ENCODE measurements at regions not wholly inside any gene's neighbourhood (a gene's known extent, or its start where the extent isn't known, plus 50 kb on each side); places are given as distances from the start of the nearest gene placed in this dataset.
"Not testable (repeated sequence)": the region's sequence is repeated elsewhere in the genome, so short reads cannot be mapped to it uniquely, and the experiment has no call there.

- DNase-seq: no peak
- H3K4me1 ChIP-seq: no peaks in the 10 kb centered on the region
- H3K27ac ChIP-seq: no peak overlapping the region
- no peaks in the 10 kb centered on the region for H3K27me3 ChIP-seq
- intact Hi-C loops (cut with DNase I): no loop called here
- no peak overlapping the region for H3K4me3 ChIP-seq
- H3K9ac ChIP-seq (ENCODE audit: low read depth in 2 of 2, low read length in 2 of 2): no peak overlapping the region
- TF ChIP-seq CTCF (IDR thresholded peaks at IDR 0.05): no peak
- H3K9me3 ChIP-seq: no peaks in the 10 kb centered on the region
- no peaks in the 10 kb centered on the region for H3K36me3 ChIP-seq
Observed at GRCh38 chr7:124618871-124619270, 146.7 kb downstream of the GPR37 start.

GRCh38 chr7:124618051-124618450 lies 147.5 kb downstream of the GPR37 start:
- H3K9ac ChIP-seq (ENCODE audit: low read depth in 2 of 2, low read length in 2 of 2); DNase-seq; intact Hi-C loops (cut with DNase I); H3K27ac ChIP-seq; H3K9me3 ChIP-seq; H3K36me3 ChIP-seq; H3K4me1 ChIP-seq; H3K27me3 ChIP-seq; H3K4me3 ChIP-seq: not testable (repeated sequence)

GRCh38 chr7:124603066-124603465 lies 162.5 kb downstream of the GPR37 start:
- Histone ChIP-seq H3K36me3 (no peaks in the 10 kb centered on the region), H3K4me3 (no peak overlapping the region), H3K27me3 (no peaks in the 10 kb centered on the region), H3K27ac (no peak overlapping the region), H3K9me3 (no peaks in the 10 kb centered on the region), H3K4me1 (no peaks in the 10 kb centered on the region), H3K9ac (ENCODE audit: low read depth in 2 of 2, low read length in 2 of 2) (no peak overlapping the region)
- TF ChIP-seq CTCF (IDR thresholded peaks at IDR 0.05): no peak
- intact Hi-C loops (cut with DNase I): no loop called here
- DNase-seq: no peak

- DNase-seq: no peak
- H3K4me3 ChIP-seq: no peak overlapping the region
- H3K9me3 ChIP-seq: no peaks in the 10 kb centered on the region
- H3K27ac ChIP-seq: no peak overlapping the region
- H3K9ac ChIP-seq (ENCODE audit: low read depth in 2 of 2, low read length in 2 of 2): no peak overlapping the region
- TF ChIP-seq CTCF (IDR thresholded peaks at IDR 0.05): no peak
- H3K27me3 ChIP-seq: no peaks in the 10 kb centered on the region
- no peaks in the 10 kb centered on the region for H3K36me3 ChIP-seq
- H3K4me1 ChIP-seq: no peaks in the 10 kb centered on the region
- intact Hi-C loops (cut with DNase I): no loop called here
Observed at GRCh38 chr7:124597509-124597908, 168.1 kb downstream of the GPR37 start.

- DNase-seq: no peak
- H3K4me1 ChIP-seq: no peaks in the 10 kb centered on the region
- no peak overlapping the region for H3K27ac ChIP-seq
- H3K4me3 ChIP-seq: no peak overlapping the region
- H3K36me3 ChIP-seq: no peaks in the 10 kb centered on the region
- intact Hi-C loops (cut with DNase I): no loop called here
- no peak for TF ChIP-seq CTCF (IDR thresholded peaks at IDR 0.05)
- H3K27me3 ChIP-seq: no peaks in the 10 kb centered on the region
- H3K9me3 ChIP-seq: no peaks in the 10 kb centered on the region
- H3K9ac ChIP-seq (ENCODE audit: low read depth in 2 of 2, low read length in 2 of 2): no peak overlapping the region
Observed at GRCh38 chr7:124596881-124597280, 168.7 kb downstream of the GPR37 start.

- Histone ChIP-seq H3K4me1 (no peaks in the 10 kb centered on the region), H3K4me3 (no peak overlapping the region), H3K27me3 (no peaks in the 10 kb centered on the region), H3K9ac (ENCODE audit: low read depth in 2 of 2, low read length in 2 of 2) (no peak overlapping the region), H3K36me3 (no peaks in the 10 kb centered on the region), H3K9me3 (no peaks in the 10 kb centered on the region), H3K27ac (no peak overlapping the region)
- no peak for TF ChIP-seq CTCF (IDR thresholded peaks at IDR 0.05)
- no peak for DNase-seq
- intact Hi-C loops (cut with DNase I): no loop called here
Observed at GRCh38 chr7:124590814-124591213, 174.8 kb downstream of the GPR37 start.

Data from colonic mucosa (tissue), 4 donors.